Type B pancreatic cell (in vitro differentiated cells): ENCODE measurements at regions not wholly inside any gene's neighbourhood (a gene's known extent, or its start where the extent isn't known, plus 50 kb on each side); places are given as distances from the start of the nearest gene placed in this dataset.

Experiments used
- DNase-seq: peaks from one replicate; pipeline ENCODE4 v3.0.0; 2021; ENCODE audit warnings: mixed read lengths; ENCODE audit not compliant: unreplicated experiment; ENCODE audit errors: extremely low spot score
- H3K27ac Mint-ChIP-seq: 2 replicates; pipeline ENCODE4 v1.8.0; 2021; ENCODE audit warnings: mild to moderate bottlenecking, mixed read lengths
- H3K27me3 Mint-ChIP-seq: 2 replicates; pipeline ENCODE4 v1.8.0; 2021; ENCODE audit warnings: mixed read lengths
- H3K36me3 Mint-ChIP-seq: 2 replicates; pipeline ENCODE4 v1.8.0; 2021; ENCODE audit warnings: mixed read lengths
- H3K4me1 Mint-ChIP-seq: one replicate; pipeline ENCODE4 v1.8.0; 2021; ENCODE audit warnings: mixed read lengths; ENCODE audit not compliant: unreplicated experiment
- H3K4me3 Mint-ChIP-seq: 2 replicates; pipeline ENCODE4 v1.8.0; 2021; ENCODE audit warnings: mild to moderate bottlenecking, mixed read lengths
- H3K9me3 Mint-ChIP-seq: 2 replicates; pipeline ENCODE4 v1.8.0; 2021; ENCODE audit warnings: mixed read lengths
- TF ChIP-seq, protein P1 (sequence below): fragments of 200-600 bp; sonication (generic); conservative IDR thresholded peaks from 2 replicates; pipeline ENCODE4 v1.5.0; 2021; ENCODE audit warnings: antibody characterized with exemption, mild to moderate bottlenecking

DNA sequence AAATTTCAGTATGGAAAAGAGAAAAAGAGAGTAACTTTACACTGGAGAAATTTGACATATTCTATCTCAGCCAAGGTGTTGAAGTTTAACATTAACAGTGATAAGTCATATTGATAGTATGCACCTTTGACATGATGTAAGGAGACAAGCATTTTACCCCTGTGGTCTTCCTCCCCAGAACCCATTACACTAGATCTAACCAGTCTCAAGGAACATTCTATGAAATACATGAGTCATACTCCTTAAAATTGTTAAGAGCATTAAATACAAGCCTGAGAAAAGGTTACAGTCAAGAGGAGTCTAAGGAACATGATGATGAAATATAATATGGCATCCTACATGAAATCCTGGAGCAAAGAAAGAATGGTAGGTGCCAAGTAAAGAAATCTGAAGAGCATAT is 1151.3 kb upstream of the IGFBP7 start:
- TF ChIP-seq, protein P1, sequence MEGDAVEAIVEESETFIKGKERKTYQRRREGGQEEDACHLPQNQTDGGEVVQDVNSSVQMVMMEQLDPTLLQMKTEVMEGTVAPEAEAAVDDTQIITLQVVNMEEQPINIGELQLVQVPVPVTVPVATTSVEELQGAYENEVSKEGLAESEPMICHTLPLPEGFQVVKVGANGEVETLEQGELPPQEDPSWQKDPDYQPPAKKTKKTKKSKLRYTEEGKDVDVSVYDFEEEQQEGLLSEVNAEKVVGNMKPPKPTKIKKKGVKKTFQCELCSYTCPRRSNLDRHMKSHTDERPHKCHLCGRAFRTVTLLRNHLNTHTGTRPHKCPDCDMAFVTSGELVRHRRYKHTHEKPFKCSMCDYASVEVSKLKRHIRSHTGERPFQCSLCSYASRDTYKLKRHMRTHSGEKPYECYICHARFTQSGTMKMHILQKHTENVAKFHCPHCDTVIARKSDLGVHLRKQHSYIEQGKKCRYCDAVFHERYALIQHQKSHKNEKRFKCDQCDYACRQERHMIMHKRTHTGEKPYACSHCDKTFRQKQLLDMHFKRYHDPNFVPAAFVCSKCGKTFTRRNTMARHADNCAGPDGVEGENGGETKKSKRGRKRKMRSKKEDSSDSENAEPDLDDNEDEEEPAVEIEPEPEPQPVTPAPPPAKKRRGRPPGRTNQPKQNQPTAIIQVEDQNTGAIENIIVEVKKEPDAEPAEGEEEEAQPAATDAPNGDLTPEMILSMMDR, result no peak
- Mint-ChIP-seq H3K9me3 (peaks cover 4% of the 10 kb centered on the region), H3K4me3 (no peak overlapping the region), H3K36me3 (no peaks in the 10 kb centered on the region), H3K27me3 (no peaks in the 10 kb centered on the region), H3K27ac (no peak overlapping the region), H3K4me1 (no peaks in the 10 kb centered on the region)
- DNase-seq, result no peak

DNA sequence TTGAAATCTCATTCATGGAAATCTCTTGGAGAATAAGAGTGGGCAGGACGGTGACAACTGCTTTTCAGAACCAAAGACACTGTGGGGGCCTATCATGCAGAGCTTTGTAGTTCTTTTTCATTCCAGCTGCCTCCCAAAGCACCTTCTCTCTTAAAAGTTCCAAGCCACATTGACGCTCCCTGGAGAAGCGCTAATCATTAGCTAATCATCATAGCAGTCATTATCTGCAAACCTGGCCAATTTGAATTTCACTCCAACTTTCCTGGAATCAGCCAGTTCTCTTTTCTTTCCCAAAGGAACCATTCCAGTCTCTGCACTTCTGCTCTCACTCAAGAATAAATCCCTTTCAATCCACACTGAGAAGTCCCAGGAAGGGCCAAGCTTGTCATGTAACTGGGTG is 1144.1 kb upstream of the IGFBP7 start:
- no peaks in the 10 kb centered on the region for H3K27me3 Mint-ChIP-seq
- H3K27ac Mint-ChIP-seq, result no peak overlapping the region
- H3K9me3 Mint-ChIP-seq, result no peaks in the 10 kb centered on the region
- no peaks in the 10 kb centered on the region for H3K36me3 Mint-ChIP-seq
- no peak overlapping the region for H3K4me3 Mint-ChIP-seq
- TF ChIP-seq, protein P1, result no peak
- no peaks in the 10 kb centered on the region for H3K4me1 Mint-ChIP-seq
- no peak for DNase-seq

DNA sequence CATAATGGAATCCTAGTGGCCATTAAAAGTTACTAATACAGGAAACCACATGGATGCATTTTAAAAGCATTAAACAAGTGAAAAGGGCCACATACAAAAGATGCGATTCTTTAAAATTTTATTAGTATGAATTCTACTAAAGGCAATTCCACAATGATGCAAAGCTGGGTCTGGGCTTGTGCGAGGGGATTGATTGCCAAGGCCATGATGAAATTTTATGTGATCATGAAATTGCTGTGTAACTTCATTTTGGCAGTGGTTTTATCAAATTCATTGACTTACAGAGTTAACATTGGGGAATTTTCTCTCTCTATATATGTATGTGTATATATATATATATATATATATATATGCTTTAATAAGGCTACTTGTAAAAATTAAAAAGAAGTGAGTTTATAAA is 1142.5 kb upstream of the IGFBP7 start:
- TF ChIP-seq, protein P1, result no peak
- H3K27ac Mint-ChIP-seq, result no peak overlapping the region
- H3K4me3 Mint-ChIP-seq, result no peak overlapping the region
- no peaks in the 10 kb centered on the region for H3K9me3 Mint-ChIP-seq
- no peaks in the 10 kb centered on the region for H3K27me3 Mint-ChIP-seq
- no peaks in the 10 kb centered on the region for H3K36me3 Mint-ChIP-seq
- no peak for DNase-seq
- no peaks in the 10 kb centered on the region for H3K4me1 Mint-ChIP-seq

DNA sequence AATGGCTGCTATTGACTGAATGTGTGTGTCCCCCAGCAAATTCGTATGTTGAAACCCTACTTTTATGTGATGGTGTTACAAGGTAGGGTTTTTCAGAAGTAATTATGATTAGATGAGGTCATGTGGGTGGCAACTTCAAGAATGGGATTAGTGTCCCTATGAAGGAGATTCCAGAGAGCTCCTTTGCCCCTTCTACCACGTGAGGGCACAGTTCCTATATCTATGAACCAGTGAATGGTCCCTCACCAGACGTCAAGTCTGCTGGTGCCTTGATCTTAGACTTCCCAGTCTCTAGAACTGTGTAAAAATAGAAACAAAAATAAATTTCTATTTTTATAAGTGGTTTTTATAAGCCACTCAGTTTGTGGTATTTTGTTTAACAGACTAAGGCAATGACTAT is 1137.6 kb upstream of the IGFBP7 start:
- no peaks in the 10 kb centered on the region for H3K4me1 Mint-ChIP-seq
- no peaks in the 10 kb centered on the region for H3K9me3 Mint-ChIP-seq
- no peak overlapping the region for H3K27ac Mint-ChIP-seq
- DNase-seq, result no peak
- TF ChIP-seq, protein P1, result no peak
- H3K36me3 Mint-ChIP-seq, result no peaks in the 10 kb centered on the region
- no peak overlapping the region for H3K4me3 Mint-ChIP-seq
- H3K27me3 Mint-ChIP-seq, result no peaks in the 10 kb centered on the region

DNA sequence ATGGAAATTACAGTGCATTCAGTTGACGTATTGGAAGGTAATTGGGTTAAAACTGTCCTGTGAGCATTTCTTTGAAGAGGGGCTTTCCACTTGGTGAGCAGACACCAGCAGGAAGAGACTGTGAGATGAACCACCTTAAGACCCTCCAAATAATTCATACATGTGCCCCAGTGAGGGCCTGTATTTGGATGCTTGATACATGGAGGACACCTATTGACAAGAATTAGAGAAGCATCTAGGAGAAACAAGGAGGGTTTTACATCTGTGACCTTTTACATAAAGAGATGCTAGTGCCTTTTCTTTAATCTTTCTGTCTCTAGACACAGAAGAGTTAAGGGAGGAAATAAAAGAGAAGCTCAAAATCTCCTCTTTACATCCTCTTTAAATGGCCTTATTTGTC is 1115.3 kb upstream of the IGFBP7 start:
- Mint-ChIP-seq H3K4me3 (no peak overlapping the region), H3K27me3 (no peaks in the 10 kb centered on the region), H3K36me3 (no peaks in the 10 kb centered on the region), H3K9me3 (no peaks in the 10 kb centered on the region), H3K27ac (no peak overlapping the region), H3K4me1 (peaks cover 4% of the 10 kb centered on the region)
- no peak for DNase-seq
- TF ChIP-seq, protein P1, result no peak

DNA sequence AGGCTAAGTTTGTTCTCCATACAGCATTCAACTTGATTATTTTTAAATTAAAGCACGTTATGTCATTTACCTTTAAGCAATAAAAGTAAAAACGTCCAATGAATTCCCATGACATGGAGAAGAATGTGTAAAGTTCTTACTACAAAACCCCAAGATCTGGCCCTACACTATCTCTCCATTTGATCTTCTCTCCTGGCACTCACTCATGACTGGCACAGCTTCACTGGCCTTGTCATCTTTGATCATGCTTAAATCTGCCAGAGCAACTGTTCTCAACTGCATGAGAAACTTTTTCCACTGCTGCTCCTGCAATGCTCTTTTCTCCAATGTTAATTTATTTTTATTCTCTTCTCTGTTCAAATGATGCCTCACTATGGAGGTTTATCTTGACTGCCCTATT is 1109.0 kb upstream of the IGFBP7 start:
- DNase-seq, result no peak
- Mint-ChIP-seq H3K4me1 (no peaks in the 10 kb centered on the region), H3K4me3 (no peak overlapping the region), H3K36me3 (no peaks in the 10 kb centered on the region), H3K27ac (no peak overlapping the region), H3K9me3 (peaks cover 7% of the 10 kb centered on the region), H3K27me3 (no peaks in the 10 kb centered on the region)
- TF ChIP-seq, protein P1, result no peak
